ENCODE measurements at regions not wholly inside any gene's neighbourhood (a gene's known extent, or its start where the extent isn't known, plus 50 kb on each side); places are given as distances from the start of the nearest gene placed in this dataset.

DNA sequence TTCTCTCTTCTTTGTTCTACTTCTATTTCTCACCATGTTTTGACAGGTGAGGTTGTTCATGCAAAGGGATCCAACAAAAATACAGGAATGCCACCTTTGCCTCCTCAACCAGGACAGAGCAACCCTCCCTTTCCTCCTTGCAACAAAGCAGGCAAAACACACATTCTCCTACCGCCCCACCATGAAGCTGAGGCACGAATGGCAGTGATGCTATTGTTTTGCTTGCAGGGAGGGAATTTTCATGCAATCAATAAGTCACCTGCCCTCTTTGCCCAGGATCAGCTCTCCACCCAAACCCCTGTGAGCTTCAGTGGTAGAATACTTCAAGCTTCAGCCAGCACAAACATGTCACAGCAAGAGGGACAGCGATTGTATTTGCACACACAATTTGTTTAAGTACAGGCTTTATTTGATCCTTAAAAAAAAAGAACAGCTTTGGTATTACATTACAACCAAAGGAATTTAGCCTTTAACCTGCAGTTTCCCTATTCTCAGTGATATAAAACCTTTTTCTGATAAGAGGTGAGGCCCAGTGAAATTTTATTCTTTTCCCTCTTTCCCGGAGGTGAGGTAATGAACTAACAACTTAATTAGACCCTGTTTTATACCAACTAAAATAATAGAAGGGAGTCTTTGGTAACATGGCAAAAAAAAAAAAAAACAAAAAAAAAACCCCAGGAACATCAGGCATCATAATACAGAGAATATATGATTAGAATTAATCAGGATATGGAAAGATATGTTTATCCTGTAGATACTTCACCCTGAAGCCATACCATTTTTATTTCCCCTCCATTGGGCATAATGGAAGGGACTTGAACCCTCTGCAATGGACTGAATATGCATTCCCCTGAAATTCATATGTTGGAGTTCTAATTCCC, 87.0 kb upstream of the EEA1 start:
- Histone ChIP-seq H3K9me3 (ENCODE audit: control insufficient read depth, insufficient read depth, low read length) (no peaks in the 10 kb centered on the region), H3K4me3 (ENCODE audit: low read length) (no peak overlapping the region), H3K27me3 (ENCODE audit: control insufficient read depth, insufficient read depth, low read length) (no peaks in the 10 kb centered on the region), H3K27ac (ENCODE audit: low read length) (no peak overlapping the region), H3K4me1 (ENCODE audit: control insufficient read depth, insufficient read depth, low read length) (no peaks in the 10 kb centered on the region), H3K36me3 (ENCODE audit: control insufficient read depth, insufficient read depth, low read length) (no peaks in the 10 kb centered on the region)
- no peak for DNase-seq (ENCODE audit: low read depth, low spot score)
- WGBS (ENCODE audit: insufficient coverage, insufficient read length): no CpG with 5 or more reads among the region's 4 CpGs

- no peak overlapping the region for H3K27ac ChIP-seq (ENCODE audit: low read length)
- DNase-seq (ENCODE audit: low read depth, low spot score): no peak
- H3K36me3 ChIP-seq (ENCODE audit: control insufficient read depth, insufficient read depth, low read length): no peaks in the 10 kb centered on the region
- no CpG with 5 or more reads among the region's 4 CpGs for WGBS (ENCODE audit: insufficient coverage, insufficient read length)
- H3K27me3 ChIP-seq (ENCODE audit: control insufficient read depth, insufficient read depth, low read length): no peaks in the 10 kb centered on the region
- no peaks in the 10 kb centered on the region for H3K4me1 ChIP-seq (ENCODE audit: control insufficient read depth, insufficient read depth, low read length)
- no peak overlapping the region for H3K4me3 ChIP-seq (ENCODE audit: low read length)
- H3K9me3 ChIP-seq (ENCODE audit: control insufficient read depth, insufficient read depth, low read length): no peaks in the 10 kb centered on the region
Observed at GRCh38 chr12:93016752-93017350, 87.8 kb upstream of the EEA1 start.

DNA sequence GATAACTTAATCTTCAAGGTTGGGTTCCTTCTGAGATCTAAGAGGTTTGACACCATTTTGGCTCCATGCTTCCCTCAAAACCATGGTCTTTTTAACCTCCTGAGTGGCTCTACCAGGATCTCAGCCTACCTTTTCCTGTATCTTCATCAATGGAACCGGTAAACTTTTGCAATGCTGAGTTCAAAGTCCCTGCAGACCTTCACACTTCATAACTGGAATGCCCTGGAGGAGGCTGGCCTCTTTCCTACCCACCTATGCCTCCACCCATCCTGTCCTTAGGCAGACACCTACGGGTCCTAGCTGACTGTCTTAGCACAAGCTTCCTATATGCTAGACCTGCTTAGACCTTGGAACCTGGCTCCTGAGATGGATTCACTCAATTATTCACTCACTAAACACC, 89.5 kb upstream of the EEA1 start:
- H3K4me1 ChIP-seq (ENCODE audit: control insufficient read depth, insufficient read depth, low read length): no peaks in the 10 kb centered on the region
- no CpG with 5 or more reads among the region's 2 CpGs for WGBS (ENCODE audit: insufficient coverage, insufficient read length)
- no peak overlapping the region for H3K4me3 ChIP-seq (ENCODE audit: low read length)
- no peak for DNase-seq (ENCODE audit: low read depth, low spot score)
- H3K36me3 ChIP-seq (ENCODE audit: control insufficient read depth, insufficient read depth, low read length): no peaks in the 10 kb centered on the region
- no peaks in the 10 kb centered on the region for H3K9me3 ChIP-seq (ENCODE audit: control insufficient read depth, insufficient read depth, low read length)
- no peak overlapping the region for H3K27ac ChIP-seq (ENCODE audit: low read length)
- H3K27me3 ChIP-seq (ENCODE audit: control insufficient read depth, insufficient read depth, low read length): no peaks in the 10 kb centered on the region

DNA sequence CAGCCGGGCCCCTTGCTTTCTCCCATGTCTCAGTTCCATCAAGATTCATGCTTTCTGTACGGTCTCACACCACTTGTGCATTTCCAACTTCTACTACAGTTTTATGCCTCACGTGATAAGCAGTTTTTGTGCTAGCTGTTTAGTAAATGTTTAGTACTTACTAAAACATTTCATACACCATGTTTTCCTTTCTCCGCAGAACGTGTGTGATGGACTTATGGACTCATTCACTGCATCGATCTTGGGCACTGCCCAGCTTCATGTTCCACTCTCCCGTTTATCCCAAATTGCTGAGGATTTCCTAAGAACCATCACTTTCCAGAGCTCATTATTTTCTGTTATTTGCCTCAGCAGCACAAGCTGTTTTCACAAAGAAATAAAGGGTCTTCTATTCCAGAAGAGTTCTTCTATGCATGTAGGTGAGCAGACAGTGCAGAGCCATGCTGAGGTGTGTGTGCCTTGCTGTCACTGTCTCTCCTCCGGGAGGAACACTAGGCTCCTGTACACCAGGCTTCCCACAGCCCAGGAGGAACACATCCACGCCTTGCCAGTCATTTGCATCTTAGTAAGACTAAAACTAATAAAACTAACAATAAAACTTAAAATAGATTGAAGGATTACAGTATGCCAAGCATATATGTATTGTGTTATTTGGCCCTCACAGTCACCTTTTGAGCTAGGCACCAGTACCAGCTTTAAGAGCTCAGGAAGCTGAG, 90.3 kb upstream of the EEA1 start:
- no peak for DNase-seq (ENCODE audit: low read depth, low spot score)
- no peaks in the 10 kb centered on the region for H3K27me3 ChIP-seq (ENCODE audit: control insufficient read depth, insufficient read depth, low read length)
- H3K9me3 ChIP-seq (ENCODE audit: control insufficient read depth, insufficient read depth, low read length): no peaks in the 10 kb centered on the region
- H3K27ac ChIP-seq (ENCODE audit: low read length): no peak overlapping the region
- WGBS (ENCODE audit: insufficient coverage, insufficient read length): no CpG with 5 or more reads among the region's 9 CpGs
- no peak overlapping the region for H3K4me3 ChIP-seq (ENCODE audit: low read length)
- H3K36me3 ChIP-seq (ENCODE audit: control insufficient read depth, insufficient read depth, low read length): no peaks in the 10 kb centered on the region
- H3K4me1 ChIP-seq (ENCODE audit: control insufficient read depth, insufficient read depth, low read length): no peaks in the 10 kb centered on the region

GRCh38 chr12:93019975-93020630, 91.0 kb upstream of the EEA1 start:
- H3K4me3 ChIP-seq (ENCODE audit: low read length): no peak overlapping the region
- no CpG with 5 or more reads among the region's 8 CpGs for WGBS (ENCODE audit: insufficient coverage, insufficient read length)
- no peak for DNase-seq (ENCODE audit: low read depth, low spot score)
- H3K36me3 ChIP-seq (ENCODE audit: control insufficient read depth, insufficient read depth, low read length): no peaks in the 10 kb centered on the region
- H3K4me1 ChIP-seq (ENCODE audit: control insufficient read depth, insufficient read depth, low read length): no peaks in the 10 kb centered on the region
- no peaks in the 10 kb centered on the region for H3K27me3 ChIP-seq (ENCODE audit: control insufficient read depth, insufficient read depth, low read length)
- H3K27ac ChIP-seq (ENCODE audit: low read length): no peak overlapping the region
- H3K9me3 ChIP-seq (ENCODE audit: control insufficient read depth, insufficient read depth, low read length): no peaks in the 10 kb centered on the region

- no peak for DNase-seq (ENCODE audit: low read depth, low spot score)
- H3K27ac ChIP-seq (ENCODE audit: low read length): no peak overlapping the region
- no CpG with 5 or more reads among the region's 9 CpGs for WGBS (ENCODE audit: insufficient coverage, insufficient read length)
Observed at GRCh38 chr12:93020631-93021597, 91.8 kb upstream of the EEA1 start.

GRCh38 chr12:93022603-93023340, 93.7 kb upstream of the EEA1 start:
- Histone ChIP-seq H3K4me3 (ENCODE audit: low read length) (no peak overlapping the region), H3K36me3 (ENCODE audit: control insufficient read depth, insufficient read depth, low read length) (no peaks in the 10 kb centered on the region), H3K27me3 (ENCODE audit: control insufficient read depth, insufficient read depth, low read length) (no peaks in the 10 kb centered on the region), H3K27ac (ENCODE audit: low read length) (no peak overlapping the region), H3K9me3 (ENCODE audit: control insufficient read depth, insufficient read depth, low read length) (no peaks in the 10 kb centered on the region), H3K4me1 (ENCODE audit: control insufficient read depth, insufficient read depth, low read length) (no peaks in the 10 kb centered on the region)
- no peak for DNase-seq (ENCODE audit: low read depth, low spot score)
- no CpG with 5 or more reads among the region's 6 CpGs for WGBS (ENCODE audit: insufficient coverage, insufficient read length)

More at GRCh38 chr12:93020631-93021597, 91.8 kb upstream of the EEA1 start:
- H3K4me1 ChIP-seq (ENCODE audit: control insufficient read depth, insufficient read depth, low read length): no peaks in the 10 kb centered on the region
- H3K4me3 ChIP-seq (ENCODE audit: low read length): no peak overlapping the region
- H3K9me3 ChIP-seq (ENCODE audit: control insufficient read depth, insufficient read depth, low read length): no peaks in the 10 kb centered on the region
- H3K36me3 ChIP-seq (ENCODE audit: control insufficient read depth, insufficient read depth, low read length): no peaks in the 10 kb centered on the region
- H3K27me3 ChIP-seq (ENCODE audit: control insufficient read depth, insufficient read depth, low read length): no peaks in the 10 kb centered on the region

DNA sequence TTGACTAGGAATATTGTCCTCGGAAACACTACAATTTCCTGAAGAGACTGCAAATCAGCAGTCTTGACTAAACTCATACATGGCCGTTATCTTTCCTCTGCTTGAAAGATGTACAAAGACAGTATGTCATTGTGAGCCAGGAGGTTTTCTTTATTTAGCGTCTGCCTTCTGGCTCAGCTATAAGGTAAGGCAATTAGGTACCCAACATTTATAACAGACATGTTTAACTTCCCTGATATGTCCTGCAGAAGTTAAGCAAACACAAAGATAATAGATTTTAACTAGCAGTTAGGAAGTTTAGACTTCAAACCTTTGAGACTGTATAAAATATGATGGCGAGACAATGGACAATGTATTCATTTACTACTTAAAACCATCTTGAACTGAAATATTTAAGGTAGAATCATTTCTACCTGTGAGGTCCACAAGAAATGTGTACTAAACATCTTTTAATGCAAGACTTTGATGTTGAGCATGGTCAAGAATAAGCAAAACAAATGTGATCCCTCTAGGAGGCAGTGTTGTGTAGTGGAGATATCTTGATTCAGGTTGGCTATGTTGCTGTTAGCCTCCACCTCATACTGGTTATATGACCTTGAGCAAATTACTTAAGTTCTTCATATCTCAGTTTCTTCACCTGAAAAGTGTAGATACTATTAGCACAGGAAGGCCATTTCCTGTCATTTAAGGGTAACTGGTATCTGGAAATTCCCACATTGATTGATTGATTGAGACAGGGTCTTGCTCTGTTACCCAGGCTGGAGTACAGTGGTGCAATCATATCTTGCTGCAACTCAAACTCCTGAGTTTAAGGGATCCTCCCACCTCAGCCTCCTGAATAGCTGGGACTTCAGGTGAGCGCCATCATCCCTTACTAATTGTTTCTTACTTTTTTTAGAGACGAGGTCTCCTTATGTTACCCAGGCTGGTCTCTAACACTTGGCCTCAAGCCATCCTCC, 96.3 kb upstream of the EEA1 start:
- no CpG with 5 or more reads among the region's 6 CpGs for WGBS (ENCODE audit: insufficient coverage, insufficient read length)
- Histone ChIP-seq H3K36me3 (ENCODE audit: control insufficient read depth, insufficient read depth, low read length) (no peaks in the 10 kb centered on the region), H3K27me3 (ENCODE audit: control insufficient read depth, insufficient read depth, low read length) (no peaks in the 10 kb centered on the region), H3K4me1 (ENCODE audit: control insufficient read depth, insufficient read depth, low read length) (no peaks in the 10 kb centered on the region), H3K27ac (ENCODE audit: low read length) (no peak overlapping the region), H3K9me3 (ENCODE audit: control insufficient read depth, insufficient read depth, low read length) (no peaks in the 10 kb centered on the region), H3K4me3 (ENCODE audit: low read length) (no peak overlapping the region)
- DNase-seq (ENCODE audit: low read depth, low spot score): no peak

Data from iPS DF 6.9 (cell line).